MM.1S (cell line): ENCODE measurements at regions not wholly inside any gene's neighbourhood (a gene's known extent, or its start where the extent isn't known, plus 50 kb on each side); places are given as distances from the start of the nearest gene placed in this dataset.

Source experiments
- EZH2 ChIP-seq: fragments of 300-600 bp; sonication (generic); optimal IDR thresholded peaks from 2 replicates; pipeline ENCODE3; 2017; ENCODE audit warnings: low read depth, mild to moderate bottlenecking, antibody characterized with exemption, low read length, mixed read lengths
- TF ChIP-seq, protein P1 (sequence below): fragments of 300-600 bp; sonication (generic); IDR thresholded peaks from 2 replicates; pipeline ENCODE4 v1.5.1; 2016; ENCODE audit warnings: antibody characterized with exemption, low read length, mixed read lengths

GRCh38 chr5:145141534-145141933, 693.6 kb downstream of the PRELID2 start:
- TF ChIP-seq, protein P1, sequence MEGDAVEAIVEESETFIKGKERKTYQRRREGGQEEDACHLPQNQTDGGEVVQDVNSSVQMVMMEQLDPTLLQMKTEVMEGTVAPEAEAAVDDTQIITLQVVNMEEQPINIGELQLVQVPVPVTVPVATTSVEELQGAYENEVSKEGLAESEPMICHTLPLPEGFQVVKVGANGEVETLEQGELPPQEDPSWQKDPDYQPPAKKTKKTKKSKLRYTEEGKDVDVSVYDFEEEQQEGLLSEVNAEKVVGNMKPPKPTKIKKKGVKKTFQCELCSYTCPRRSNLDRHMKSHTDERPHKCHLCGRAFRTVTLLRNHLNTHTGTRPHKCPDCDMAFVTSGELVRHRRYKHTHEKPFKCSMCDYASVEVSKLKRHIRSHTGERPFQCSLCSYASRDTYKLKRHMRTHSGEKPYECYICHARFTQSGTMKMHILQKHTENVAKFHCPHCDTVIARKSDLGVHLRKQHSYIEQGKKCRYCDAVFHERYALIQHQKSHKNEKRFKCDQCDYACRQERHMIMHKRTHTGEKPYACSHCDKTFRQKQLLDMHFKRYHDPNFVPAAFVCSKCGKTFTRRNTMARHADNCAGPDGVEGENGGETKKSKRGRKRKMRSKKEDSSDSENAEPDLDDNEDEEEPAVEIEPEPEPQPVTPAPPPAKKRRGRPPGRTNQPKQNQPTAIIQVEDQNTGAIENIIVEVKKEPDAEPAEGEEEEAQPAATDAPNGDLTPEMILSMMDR = no peak
- TF ChIP-seq EZH2 = no peak
